Right ventricle myocardium superior (tissue), 1 donor: ENCODE measurements at regions not wholly inside any gene's neighbourhood (a gene's known extent, or its start where the extent isn't known, plus 50 kb on each side); places are given as distances from the start of the nearest gene placed in this dataset.
A peak's percentile ranks its signal among the peaks of the same experiment; 100 is the strongest.
"Not testable (repeated sequence)": the region's sequence is repeated elsewhere in the genome, so short reads cannot be mapped to it uniquely, and the experiment has no call there.

Source experiments
- ATAC-seq: fragments of 200-7000 bp; cut with Tn5 transposase; one replicate; pipeline ENCODE4 v1.9.1; 2020; ENCODE audit warnings: mild to moderate bottlenecking; ENCODE audit not compliant: poor library complexity
- DNase-seq: peaks from one replicate; pipeline ENCODE4 v3.0.0-alpha.2; 2020
- intact Hi-C: fragments of 100-400 bp; cut with DNase I; formaldehyde crosslinking; loops from one replicate; pipeline ENCODE4 v1.11.2; 2022
- donor health status: DM: no; HTN: yes; CAD: no; lungs with severe emphysema.

DNA sequence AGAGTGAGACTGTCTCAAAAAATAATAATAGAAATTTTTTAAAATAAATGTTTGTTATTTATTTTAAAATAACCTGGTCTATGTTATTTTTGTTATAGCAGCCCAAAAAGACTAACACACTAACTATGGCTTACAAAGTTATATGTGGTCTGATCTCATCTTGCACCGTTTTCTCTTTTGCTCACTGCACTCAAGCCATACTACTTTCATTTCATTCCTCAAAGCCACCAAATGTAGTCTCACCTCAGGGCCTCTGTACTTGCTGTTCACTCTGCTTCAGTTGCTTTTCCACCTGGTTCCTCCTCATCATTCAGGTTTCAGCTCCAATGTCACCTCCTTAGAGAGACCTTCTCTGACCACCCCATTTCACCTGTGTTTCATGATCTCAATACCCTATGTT, 55.2 kb upstream of the MDM1 start:
- DNase-seq: no peak

DNA sequence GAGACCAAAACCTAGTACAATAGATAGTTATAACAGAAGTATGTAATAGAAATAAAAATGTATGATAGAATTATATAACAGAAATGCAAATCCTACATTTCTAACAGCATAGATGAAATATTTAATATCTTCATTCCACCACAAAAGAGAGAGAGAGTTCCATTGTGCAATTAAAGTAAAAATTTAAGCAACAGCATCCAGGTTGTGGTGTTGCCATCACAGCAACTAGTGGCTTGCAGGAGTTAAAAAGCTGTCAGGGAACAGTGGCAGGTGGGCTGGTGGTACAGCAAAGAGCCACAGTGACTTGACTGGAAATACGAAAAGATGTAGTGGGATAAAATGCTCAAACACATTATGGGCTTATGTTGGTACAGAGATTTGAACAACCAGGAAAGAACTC, 57.1 kb upstream of the MDM1 start:
- ATAC-seq: no peak
- no peak for DNase-seq
- intact Hi-C loops: no loop called here

More for the DNA sequence above, 55.2 kb upstream of the MDM1 start:
- intact Hi-C loops: no loop called here
- ATAC-seq: no peak

DNA sequence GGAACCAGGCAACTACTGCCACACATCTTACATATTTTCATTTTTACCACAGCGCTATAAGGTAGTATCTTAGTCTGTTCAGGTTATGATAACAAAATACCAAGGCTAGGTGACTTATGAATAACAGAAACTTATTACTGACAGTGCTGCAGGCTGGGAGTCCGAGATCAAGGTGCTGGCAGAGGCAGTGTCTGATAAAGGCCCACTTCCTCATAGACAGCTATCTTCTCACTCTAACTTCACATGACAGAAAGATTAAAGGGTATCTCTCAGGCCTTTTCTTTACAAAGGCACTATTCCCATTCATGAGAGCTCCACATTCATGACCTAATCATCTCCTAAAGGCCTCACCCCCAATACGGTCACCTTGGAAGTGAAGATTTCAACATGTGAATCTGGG, 59.8 kb upstream of the MDM1 start:
- no peak for DNase-seq
- no peak for ATAC-seq
- intact Hi-C loops: no loop called here

DNA sequence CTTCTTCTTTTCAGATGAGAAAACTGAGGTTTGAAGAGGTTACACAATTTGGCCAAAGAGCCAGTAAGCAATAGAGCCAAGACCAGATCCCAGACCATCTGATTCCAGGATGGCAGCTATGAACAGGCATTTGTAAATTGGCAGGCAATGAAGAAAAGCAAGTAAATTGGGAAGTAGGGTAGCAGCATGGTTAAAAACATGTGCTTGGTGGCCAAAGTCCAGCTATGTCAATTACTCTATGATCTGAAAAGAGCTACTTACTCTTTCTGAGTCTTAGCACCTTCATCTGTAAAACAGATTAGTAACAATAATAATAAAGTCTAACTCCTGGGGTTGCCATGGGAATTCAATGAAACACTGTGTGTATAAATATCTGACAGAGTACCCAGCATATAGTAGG, 60.2 kb upstream of the MDM1 start:
- intact Hi-C loops: no loop called here
- no peak for ATAC-seq

DNA sequence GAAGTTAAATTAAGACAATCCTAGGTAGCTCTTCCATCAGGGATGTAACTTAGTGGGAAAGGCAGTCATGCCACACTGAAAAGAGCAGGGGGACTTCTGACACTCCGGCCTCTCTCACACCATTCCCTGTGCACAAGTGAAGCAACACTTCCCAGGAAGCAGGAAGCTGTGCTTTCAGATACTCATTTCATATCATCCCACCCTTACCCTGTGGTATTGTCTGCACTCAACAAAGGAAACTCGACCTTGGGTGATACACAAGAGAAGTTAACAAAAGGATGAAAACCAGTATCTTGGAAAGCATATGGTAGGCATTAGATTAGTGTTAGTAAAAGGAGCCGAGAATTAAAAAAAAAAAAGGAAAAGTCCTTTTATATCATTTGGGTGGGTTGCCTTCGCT, 61.3 kb upstream of the MDM1 start:
- intact Hi-C loops: no loop called here
- no peak for ATAC-seq
- DNase-seq: no peak

More for the DNA sequence above, 60.2 kb upstream of the MDM1 start:
- DNase-seq: no peak

DNA sequence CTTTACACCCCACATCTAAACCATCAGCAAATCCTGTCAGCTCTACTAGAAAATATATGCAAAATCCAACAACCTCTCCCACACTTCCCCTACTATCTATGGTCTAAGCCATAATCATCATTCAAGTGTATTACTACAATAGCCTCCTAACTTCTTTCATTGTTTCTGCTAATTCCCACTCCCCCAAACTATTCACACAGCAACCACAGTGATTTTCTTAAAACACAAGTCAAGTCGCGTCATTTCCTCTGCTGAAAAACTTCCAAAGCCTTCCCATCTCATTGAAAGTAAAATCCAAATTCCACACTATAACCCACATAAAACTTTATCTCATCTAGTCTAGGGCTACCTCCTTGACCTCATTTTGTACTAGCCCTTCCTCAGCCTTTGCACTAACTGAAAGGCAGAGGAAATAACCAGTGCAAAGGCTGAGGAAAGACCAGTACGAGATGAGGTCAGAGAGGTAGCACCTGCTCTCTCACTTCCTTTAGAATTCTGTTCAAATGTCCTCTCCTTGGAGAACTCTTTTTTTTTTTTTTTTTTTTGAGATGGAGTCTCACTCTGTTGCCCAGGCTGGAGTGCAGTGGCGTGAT, 65.5 kb upstream of the MDM1 start:
- DNase-seq (no peak), ATAC-seq (no peak)
- intact Hi-C loops: no loop called here

DNA sequence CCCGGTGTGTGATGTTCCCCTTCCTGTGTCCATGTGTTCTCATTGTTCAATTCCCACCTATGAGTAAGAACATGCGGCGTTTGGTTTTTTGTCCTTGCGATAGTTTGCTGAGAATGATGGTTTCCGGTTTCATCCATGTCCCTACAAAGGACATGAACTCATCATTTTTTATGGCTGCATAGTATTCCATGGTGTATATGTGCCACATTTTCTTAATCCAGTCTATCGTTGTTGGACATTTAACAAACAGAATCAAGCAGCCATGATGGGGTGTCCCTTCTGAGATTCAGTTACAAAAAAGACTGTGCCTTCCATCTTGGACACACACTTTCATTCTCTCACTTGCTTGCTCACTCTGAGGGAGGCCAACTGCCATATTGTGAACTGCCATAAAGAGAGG, 66.5 kb upstream of the MDM1 start:
- intact Hi-C loops, ATAC-seq: not testable (repeated sequence)

DNA sequence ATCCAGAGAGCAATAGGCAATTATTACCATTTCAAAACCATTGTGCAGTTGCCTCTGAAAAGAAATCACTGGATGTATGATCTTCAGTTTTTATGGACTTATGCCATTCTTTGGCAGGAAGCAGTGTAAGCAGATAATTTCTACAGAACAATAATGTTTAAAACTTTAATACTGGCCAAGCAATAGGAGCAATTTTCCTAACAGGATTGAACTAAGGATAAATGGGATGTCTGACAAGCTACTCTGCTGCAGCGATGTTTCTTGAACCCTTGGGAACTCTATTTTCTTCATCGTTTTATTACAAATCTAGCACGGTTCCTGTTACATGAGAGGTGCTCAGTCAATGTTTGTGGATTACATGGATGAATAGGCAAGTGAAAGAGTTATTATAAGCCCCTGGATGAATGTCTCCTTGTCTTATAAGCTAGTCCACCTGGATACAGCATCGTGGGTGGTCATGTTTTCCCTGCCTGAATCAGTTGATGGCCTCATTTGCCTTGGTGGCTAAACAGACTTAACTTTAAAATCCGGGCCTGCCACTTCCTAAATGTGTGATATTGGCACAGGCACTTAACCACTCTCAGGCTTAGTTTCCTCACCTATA, 68.2 kb upstream of the MDM1 start:
- ATAC-seq (no peak), DNase-seq (no peak)
- intact Hi-C loops: no loop called here

More for the DNA sequence above, 66.5 kb upstream of the MDM1 start:
- not testable (repeated sequence) for DNase-seq

DNA sequence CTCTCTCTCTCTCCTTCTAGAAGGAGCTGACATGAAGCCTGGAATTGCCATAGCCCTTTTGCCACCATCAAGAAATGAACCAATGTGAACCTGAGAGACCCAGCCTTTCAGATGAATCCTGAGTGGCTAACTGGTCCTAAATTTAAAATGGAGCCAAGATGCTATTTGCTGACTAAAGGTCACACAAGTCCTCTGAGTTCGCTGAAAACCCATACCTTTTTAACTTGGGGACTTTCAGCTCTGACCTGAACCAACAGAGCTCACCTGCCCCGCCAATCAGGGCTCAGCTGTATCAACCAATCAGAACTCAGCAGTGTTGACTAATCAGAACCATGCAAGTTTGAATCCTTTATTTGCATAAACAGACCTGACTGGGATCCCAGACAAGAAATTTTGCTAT, 70.3 kb upstream of the MDM1 start:
- ATAC-seq: no peak
- intact Hi-C loops: no loop called here
- no peak for DNase-seq

DNA sequence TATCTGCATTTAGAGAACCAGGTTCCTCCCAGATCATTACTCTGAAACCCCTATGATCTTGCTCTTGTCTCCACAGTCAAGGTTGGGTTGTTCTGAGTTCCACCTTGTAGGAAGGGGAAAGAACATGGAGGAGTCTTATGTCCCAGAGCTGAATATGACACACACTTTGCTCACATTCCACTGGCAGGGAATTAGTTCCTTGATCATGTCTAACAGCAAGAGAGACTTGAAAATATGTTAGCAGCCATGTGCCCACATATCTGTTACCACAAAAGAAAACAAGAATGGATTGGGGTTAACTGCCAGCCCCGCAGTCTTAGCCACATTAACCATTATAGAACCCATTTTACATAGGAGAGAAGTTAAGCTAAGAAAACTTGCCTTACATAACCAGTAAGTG, 71.1 kb upstream of the MDM1 start:
- ATAC-seq: no peak
- intact Hi-C loops: no loop called here

DNA sequence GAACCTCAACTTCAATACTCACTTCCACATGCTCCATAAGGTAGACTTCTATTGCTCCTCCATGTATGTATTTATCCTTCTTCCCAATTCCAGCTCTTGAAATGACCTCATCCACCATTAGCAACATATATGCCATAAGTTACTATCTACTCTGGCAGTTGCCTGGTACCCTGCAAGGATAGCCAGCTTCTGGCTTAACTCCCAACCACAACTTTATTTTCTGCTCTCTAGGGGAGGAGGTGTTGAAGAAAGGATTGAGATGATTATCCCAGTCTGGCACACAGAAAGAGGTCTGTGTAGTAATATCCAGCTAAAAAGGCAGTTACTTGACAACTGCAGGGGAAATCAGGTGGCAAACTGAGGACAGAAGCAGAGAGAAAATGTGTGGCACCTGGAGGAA, 71.5 kb upstream of the MDM1 start:
- ATAC-seq (no peak), DNase-seq (no peak)
- intact Hi-C loops: no loop called here

More for the DNA sequence above, 71.1 kb upstream of the MDM1 start:
- DNase-seq: no peak

DNA sequence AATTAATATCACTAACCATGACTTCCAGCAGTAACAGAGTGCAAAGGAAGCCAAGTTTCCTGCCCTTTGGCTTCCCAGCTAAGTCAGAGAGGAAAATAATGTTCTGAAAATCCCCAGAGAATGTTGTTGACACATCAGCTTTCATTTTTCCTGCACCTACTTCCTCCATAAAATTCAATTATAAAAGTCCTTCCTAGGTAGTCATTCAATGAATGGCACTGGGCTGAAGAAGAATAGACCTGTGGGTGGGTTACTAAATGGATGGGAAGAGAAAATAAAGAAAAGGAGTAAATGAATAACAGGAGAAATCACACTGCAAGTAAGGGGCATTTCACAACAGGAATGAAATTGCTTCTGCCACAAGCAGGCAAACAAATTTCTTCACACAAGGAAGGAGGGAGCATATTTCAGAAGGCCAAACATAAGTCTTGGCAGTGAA, 73.2 kb upstream of the MDM1 start:
- DNase-seq: no peak
- ATAC-seq: peak; percentile 59
- intact Hi-C loops: no loop called here

DNA sequence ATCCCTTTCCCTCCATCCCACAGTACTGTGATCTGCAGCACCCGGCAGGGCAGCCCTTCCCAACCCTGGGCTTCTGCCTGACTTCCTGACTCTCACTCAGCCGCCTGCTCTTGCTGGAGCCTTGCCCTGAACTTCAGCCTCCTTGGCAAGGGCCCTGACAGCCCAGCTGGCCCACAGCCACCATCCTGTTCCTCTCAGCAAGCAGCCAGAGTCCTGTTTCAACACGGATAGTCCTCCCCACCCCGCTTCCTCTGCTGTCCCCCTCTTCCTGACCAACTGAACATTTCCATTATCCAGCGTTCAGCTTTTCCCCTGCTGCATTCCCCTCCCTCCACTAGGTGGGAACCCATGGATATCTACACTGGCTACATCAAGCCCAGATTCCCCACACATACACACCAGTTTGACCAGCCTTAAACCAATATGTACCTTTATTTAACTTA, 74.0 kb upstream of the MDM1 start:
- intact Hi-C loops: no loop called here
- ATAC-seq (peak; percentile 99), DNase-seq (peak; percentile 96)

DNA sequence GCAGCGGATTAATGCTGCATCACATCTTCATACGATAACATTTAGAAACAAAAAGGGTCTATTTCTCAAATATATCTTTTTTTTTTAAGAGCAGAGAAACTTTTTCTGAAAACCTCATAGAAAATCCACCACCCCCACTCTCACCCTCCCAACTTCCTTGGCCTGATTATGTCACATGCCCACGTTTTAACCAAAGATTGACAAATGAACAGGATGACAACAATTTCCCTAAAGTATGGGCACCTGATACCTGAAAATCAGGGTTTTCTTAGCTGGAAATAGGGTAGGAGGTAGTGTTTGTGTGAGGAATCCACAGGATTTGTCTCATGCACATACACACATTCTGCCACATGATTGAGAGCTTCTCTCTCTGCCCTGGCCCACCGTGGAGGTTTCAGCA, 74.7 kb upstream of the MDM1 start:
- intact Hi-C loops: no loop called here
- ATAC-seq: no peak
- DNase-seq: no peak

DNA sequence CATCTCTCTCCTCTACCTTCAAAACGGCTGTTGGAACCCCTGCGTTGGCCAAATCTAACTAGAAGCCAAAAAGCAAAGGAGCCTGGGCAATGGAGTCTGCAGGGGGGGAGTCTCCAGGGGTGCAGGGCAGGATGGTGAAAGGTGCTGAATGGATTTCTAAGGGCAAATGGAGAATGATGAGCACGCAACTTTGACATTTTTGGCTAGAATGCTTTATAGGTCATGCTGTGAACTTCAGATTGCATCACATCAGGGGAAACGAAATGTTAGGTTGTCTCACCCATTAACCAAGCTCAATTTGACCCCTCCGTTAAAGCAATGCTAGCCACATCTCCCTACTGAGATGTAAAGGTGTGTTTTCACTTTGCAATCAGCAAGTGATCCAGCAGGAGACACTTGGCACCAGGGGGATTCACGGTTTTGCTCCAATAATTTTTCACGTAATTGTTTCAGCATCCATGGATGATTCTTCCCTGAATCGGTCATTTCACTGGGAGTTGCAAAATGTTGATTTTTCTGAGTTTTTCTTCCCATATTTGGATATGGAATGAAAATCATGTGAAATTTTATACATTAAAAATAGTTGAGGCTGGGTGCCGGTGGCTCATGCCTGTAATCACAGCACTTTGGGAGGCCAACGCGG, 78.0 kb upstream of the MDM1 start:
- ATAC-seq (no peak), DNase-seq (no peak)
- intact Hi-C loops: no loop called here

DNA sequence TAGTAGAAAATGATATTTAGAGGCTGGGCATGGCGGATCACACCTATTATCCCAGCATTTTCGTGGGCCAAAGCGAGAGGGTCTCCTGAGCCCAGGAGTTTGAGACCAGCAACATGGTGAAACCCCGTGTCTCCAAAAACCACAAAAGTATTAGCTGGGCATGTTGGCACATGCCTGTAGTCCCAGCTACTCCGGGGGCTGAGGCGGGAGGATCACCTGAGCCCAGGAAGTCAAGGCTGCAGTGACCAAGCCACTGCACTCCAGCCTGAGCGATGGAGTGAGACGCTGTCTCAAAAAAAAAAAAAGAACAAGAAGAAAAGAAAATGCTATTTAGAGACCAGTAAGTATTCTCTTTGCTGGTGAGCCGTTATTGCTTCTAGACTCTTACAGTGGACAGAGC, 79.2 kb upstream of the MDM1 start:
- no peak for ATAC-seq
- intact Hi-C loops: no loop called here
- DNase-seq: no peak

DNA sequence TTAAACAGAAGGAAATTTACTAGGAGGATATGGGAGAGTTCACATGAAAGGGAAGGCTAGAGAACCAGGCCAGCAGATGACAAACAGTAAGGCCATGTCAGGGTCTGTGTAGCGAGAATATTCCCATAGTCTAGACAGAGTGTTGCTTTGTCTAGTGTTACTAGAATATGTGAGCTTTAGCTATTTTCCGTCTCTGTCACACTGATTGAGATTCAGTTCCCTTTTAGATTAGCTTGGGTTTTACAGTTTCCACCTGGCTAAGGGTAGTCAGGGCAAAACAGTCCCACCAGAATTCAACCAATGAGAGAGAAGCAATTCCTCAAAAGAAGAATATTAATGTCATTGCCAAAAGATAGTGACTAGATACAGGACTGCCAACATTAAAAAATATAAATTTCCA, 82.8 kb upstream of the MDM1 start:
- DNase-seq: no peak
- ATAC-seq: no peak
- intact Hi-C loops: no loop called here

DNA sequence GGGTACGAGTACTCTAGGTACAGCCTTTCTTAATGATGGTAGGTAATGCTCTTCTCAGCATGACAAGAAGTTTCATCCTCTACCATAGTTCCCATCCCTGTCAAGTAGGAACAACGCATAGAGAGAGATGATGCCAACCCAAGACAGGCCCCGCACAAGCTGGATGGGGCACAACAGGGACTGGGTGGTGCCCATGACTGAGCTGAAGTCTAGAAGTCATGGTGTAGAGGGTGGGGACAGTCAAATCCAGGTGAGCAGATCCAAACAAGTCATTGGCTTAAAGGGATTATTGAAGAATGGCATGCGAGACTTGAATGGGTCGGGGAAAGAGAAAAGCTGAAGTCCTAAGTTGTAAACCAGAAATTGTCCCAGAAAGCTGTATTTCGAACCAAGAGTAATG, 84.2 kb upstream of the MDM1 start:
- DNase-seq: no peak
- intact Hi-C loops: no loop called here
- ATAC-seq: no peak

DNA sequence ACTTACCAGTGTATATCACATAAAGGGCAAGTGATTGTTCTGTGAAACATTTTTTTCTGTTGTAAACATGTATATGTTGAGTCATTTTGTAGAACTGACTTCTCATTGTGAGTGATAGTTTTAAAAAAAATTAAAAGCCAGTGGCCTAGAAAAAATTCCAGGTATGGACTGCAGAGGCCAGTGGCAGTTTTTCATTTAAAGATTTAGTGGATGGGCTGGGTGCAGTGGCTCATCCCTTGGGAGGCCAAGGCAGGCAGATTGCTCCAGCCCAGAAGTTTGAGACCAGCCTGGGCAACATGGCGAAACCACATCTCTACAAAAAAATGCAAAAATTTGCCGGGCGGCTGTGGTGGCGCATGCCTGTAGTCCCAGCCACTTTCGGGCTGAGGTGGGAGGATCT, 84.7 kb upstream of the MDM1 start:
- DNase-seq (no peak), ATAC-seq (no peak)
- intact Hi-C loops: no loop called here

DNA sequence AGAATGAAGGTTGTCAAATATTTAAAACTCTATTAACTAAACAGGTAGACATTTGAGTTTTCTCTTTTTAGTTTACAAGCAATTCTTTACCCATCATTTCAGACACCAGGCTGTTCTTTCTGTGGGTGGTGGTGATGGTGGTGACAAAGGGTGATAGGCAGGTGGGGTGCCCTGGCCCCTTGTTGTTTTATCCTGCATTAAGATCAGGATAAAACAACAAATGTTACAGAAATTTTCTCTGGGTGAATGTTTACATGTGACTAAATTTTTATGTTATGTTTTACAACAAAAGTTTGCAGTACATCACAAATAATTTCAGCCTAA, 85.9 kb upstream of the MDM1 start:
- no peak for ATAC-seq
- intact Hi-C loops: no loop called here
- no peak for DNase-seq
